PFSK-1 (cell line): ENCODE measurements at regions not wholly inside any gene's neighbourhood (a gene's known extent, or its start where the extent isn't known, plus 50 kb on each side); places are given as distances from the start of the nearest gene placed in this dataset.

ENCODE experiments used
- FOXP2 ChIP-seq: optimal IDR thresholded peaks from 2 replicates; pipeline ENCODE3; 2011; ENCODE audit warnings: borderline replicate concordance, control low read depth, inconsistent platforms; ENCODE audit not compliant: insufficient read depth; ENCODE audit errors: extremely low read length, extremely low read depth
- POLR2AphosphoS5 ChIP-seq: IDR thresholded peaks from 2 replicates; pipeline ENCODE4 v1.6.1; 2012; ENCODE audit warnings: low read depth, mild to moderate bottlenecking, control low read depth, low read length, moderate library complexity
- REST ChIP-seq, 2 experiments: IDR thresholded peaks; 2 replicates each; pipeline versions ENCODE4 v1.6.1 to v1.8.0; 2011 to 2012; ENCODE audit warnings: low read depth in 2 of 2, low read length in 2 of 2, control low read depth in 1 of 2, inconsistent platforms in 1 of 2, mild to moderate bottlenecking in 1 of 2, moderate library complexity in 1 of 2; ENCODE audit not compliant: insufficient read depth in 1 of 2
- SIN3A ChIP-seq: IDR thresholded peaks from 2 replicates; pipeline ENCODE4 v1.6.1; 2012; ENCODE audit warnings: mild to moderate bottlenecking, low read length, moderate library complexity, borderline replicate concordance; ENCODE audit not compliant: insufficient read depth
- TAF1 ChIP-seq: IDR thresholded peaks from 2 replicates; pipeline ENCODE4 v1.6.1; 2012; ENCODE audit warnings: low read length, control low read depth, borderline replicate concordance; ENCODE audit not compliant: insufficient read depth

- TF ChIP-seq REST (IDR thresholded peaks at IDR 0.05; ENCODE audit: insufficient read depth in 1 of 2, low read depth in 2 of 2, low read length in 2 of 2) (no peak), SIN3A (no peak), TAF1 (no peak), FOXP2 (no peak)
These were observed 441.3 kb upstream of the SLC14A2 start for GRCh38 chr18:45173799-45174519.

- TF ChIP-seq REST (IDR thresholded peaks at IDR 0.05; ENCODE audit: insufficient read depth in 1 of 2, low read depth in 2 of 2, low read length in 2 of 2): no peak
- TF ChIP-seq FOXP2: no peak
- no peak for TF ChIP-seq TAF1
- TF ChIP-seq POLR2AphosphoS5: no peak
- no peak for TF ChIP-seq SIN3A
These were observed 440.6 kb upstream of the SLC14A2 start for GRCh38 chr18:45174629-45175136.

GRCh38 chr18:45175511-45175910 lies 439.8 kb upstream of the SLC14A2 start:
- TF ChIP-seq FOXP2 (no peak), REST (IDR thresholded peaks at IDR 0.05; ENCODE audit: insufficient read depth in 1 of 2, low read depth in 2 of 2, low read length in 2 of 2) (no peak), POLR2AphosphoS5 (no peak), SIN3A (no peak), TAF1 (no peak)

- no peak for TF ChIP-seq SIN3A
- TF ChIP-seq REST (IDR thresholded peaks at IDR 0.05; ENCODE audit: insufficient read depth in 1 of 2, low read depth in 2 of 2, low read length in 2 of 2): no peak
- TF ChIP-seq POLR2AphosphoS5: no peak
These were observed 428.4 kb upstream of the SLC14A2 start for GRCh38 chr18:45186832-45187231.

GRCh38 chr18:45191795-45192194 lies 423.5 kb upstream of the SLC14A2 start:
- TF ChIP-seq SIN3A (no peak), REST (IDR thresholded peaks at IDR 0.05; ENCODE audit: insufficient read depth in 1 of 2, low read depth in 2 of 2, low read length in 2 of 2) (no peak), FOXP2 (no peak), POLR2AphosphoS5 (no peak), TAF1 (no peak)
